ENCODE measurements at regions not wholly inside any gene's neighbourhood (a gene's known extent, or its start where the extent isn't known, plus 50 kb on each side); places are given as distances from the start of the nearest gene placed in this dataset.

- no peak for DNase-seq (ENCODE audit: extremely low read depth, low read depth)
These were observed 176.0 kb downstream of the MED10 start for GRCh38 chr5:6202149-6202967.

GRCh38 chr5:6201631-6202030, 176.7 kb downstream of the MED10 start:
- DNase-seq (ENCODE audit: extremely low read depth, low read depth): no peak

- no peak for DNase-seq (ENCODE audit: extremely low read depth, low read depth)
These were observed 179.8 kb downstream of the MED10 start for GRCh38 chr5:6198531-6198930.

GRCh38 chr5:6197427-6197826, 180.9 kb downstream of the MED10 start:
- DNase-seq (ENCODE audit: extremely low read depth, low read depth): no peak

- DNase-seq (ENCODE audit: extremely low read depth, low read depth): no peak
These were observed 182.5 kb downstream of the MED10 start for GRCh38 chr5:6195711-6196358.

- DNase-seq (ENCODE audit: extremely low read depth, low read depth): no peak
These were observed 183.3 kb downstream of the MED10 start for GRCh38 chr5:6194906-6195612.

GRCh38 chr5:6194261-6194875, 184.0 kb downstream of the MED10 start:
- DNase-seq (ENCODE audit: extremely low read depth, low read depth): no peak

- DNase-seq (ENCODE audit: extremely low read depth, low read depth): no peak
These were observed 185.0 kb downstream of the MED10 start for GRCh38 chr5:6193310-6193709.

- no peak for DNase-seq (ENCODE audit: extremely low read depth, low read depth)
These were observed 187.5 kb downstream of the MED10 start for GRCh38 chr5:6190838-6191237.

GRCh38 chr5:6188976-6189375, 189.4 kb downstream of the MED10 start:
- no peak for DNase-seq (ENCODE audit: extremely low read depth, low read depth)

- no peak for DNase-seq (ENCODE audit: extremely low read depth, low read depth)
These were observed 190.0 kb downstream of the MED10 start for GRCh38 chr5:6188344-6188743.

GRCh38 chr5:6187501-6187900, 190.8 kb downstream of the MED10 start:
- DNase-seq (ENCODE audit: extremely low read depth, low read depth): no peak

GRCh38 chr5:6185574-6185973, 192.8 kb downstream of the MED10 start:
- DNase-seq (ENCODE audit: extremely low read depth, low read depth): no peak

GRCh38 chr5:6184481-6184880, 193.9 kb downstream of the MED10 start:
- DNase-seq (ENCODE audit: extremely low read depth, low read depth): no peak

GRCh38 chr5:6183391-6184390, 194.7 kb downstream of the MED10 start:
- no peak for DNase-seq (ENCODE audit: extremely low read depth, low read depth)

- DNase-seq (ENCODE audit: extremely low read depth, low read depth): no peak
These were observed 196.0 kb downstream of the MED10 start for GRCh38 chr5:6182271-6182815.

- DNase-seq (ENCODE audit: extremely low read depth, low read depth): no peak
These were observed 196.5 kb downstream of the MED10 start for GRCh38 chr5:6181871-6182270.

- no peak for DNase-seq (ENCODE audit: extremely low read depth, low read depth)
These were observed 197.1 kb downstream of the MED10 start for GRCh38 chr5:6181147-6181729.

- DNase-seq (ENCODE audit: extremely low read depth, low read depth): no peak
These were observed 198.0 kb downstream of the MED10 start for GRCh38 chr5:6180231-6180872.
